Stimulated activated CD4-positive, alpha-beta T cell treated with anti-CD3 and anti-CD28 coated beads, Interleukin-2, amount 100 ng/mL, for 24 hours (primary cell): ENCODE measurements at regions not wholly inside any gene's neighbourhood (a gene's known extent, or its start where the extent isn't known, plus 50 kb on each side); places are given as distances from the start of the nearest gene placed in this dataset.
"Not testable (repeated sequence)": the region's sequence is repeated elsewhere in the genome, so short reads cannot be mapped to it uniquely, and the experiment has no call there.

ENCODE experiments used
- DNase-seq, 2 donors: peaks; one replicate each; pipeline ENCODE4 v3.0.0-alpha.2; 2020

- DNase-seq, result no peak
Observed at GRCh38 chr21:17388226-17388625, 124.6 kb upstream of the CXADR start.

GRCh38 chr21:17389311-17389710, 123.5 kb upstream of the CXADR start:
- DNase-seq, result no peak

GRCh38 chr21:17390569-17390968, 122.3 kb upstream of the CXADR start:
- DNase-seq, result no peak

- DNase-seq, result no peak
Observed at GRCh38 chr21:17391811-17392340, 121.0 kb upstream of the CXADR start.

GRCh38 chr21:17393413-17393812, 119.4 kb upstream of the CXADR start:
- DNase-seq, result no peak

- no peak for DNase-seq
Observed at GRCh38 chr21:17396948-17397347, 115.9 kb upstream of the CXADR start.

- no peak for DNase-seq
Observed at GRCh38 chr21:17397703-17398102, 115.1 kb upstream of the CXADR start.

GRCh38 chr21:17398954-17399353, 113.9 kb upstream of the CXADR start:
- not testable (repeated sequence) for DNase-seq

GRCh38 chr21:17402937-17403336, 109.9 kb upstream of the CXADR start:
- DNase-seq, result no peak

- DNase-seq, result no peak
Observed at GRCh38 chr21:17406202-17406601, 106.6 kb upstream of the CXADR start.

- no peak for DNase-seq
Observed at GRCh38 chr21:17414766-17415165, 98.1 kb upstream of the CXADR start.

- no peak for DNase-seq
Observed at GRCh38 chr21:17416139-17416538, 96.7 kb upstream of the CXADR start.

GRCh38 chr21:17422931-17423330, 89.9 kb upstream of the CXADR start:
- no peak for DNase-seq

- DNase-seq, result no peak
Observed at GRCh38 chr21:17427157-17427556, 85.7 kb upstream of the CXADR start.

- no peak for DNase-seq
Observed at GRCh38 chr21:17427831-17428483, 84.9 kb upstream of the CXADR start.

GRCh38 chr21:17428484-17428869, 84.4 kb upstream of the CXADR start:
- no peak for DNase-seq

GRCh38 chr21:17428980-17429379, 83.9 kb upstream of the CXADR start:
- no peak for DNase-seq

- no peak for DNase-seq
Observed at GRCh38 chr21:17429936-17430335, 82.9 kb upstream of the CXADR start.

GRCh38 chr21:17432732-17433057, 80.1 kb upstream of the CXADR start:
- DNase-seq, result no peak

GRCh38 chr21:17433730-17434129, 79.1 kb upstream of the CXADR start:
- no peak for DNase-seq

GRCh38 chr21:17435565-17436543, 77.0 kb upstream of the CXADR start:
- DNase-seq, result no peak

- DNase-seq, result no peak
Observed at GRCh38 chr21:17436626-17437111, 76.2 kb upstream of the CXADR start.

- DNase-seq, result no peak
Observed at GRCh38 chr21:17438635-17439034, 74.2 kb upstream of the CXADR start.

- no peak for DNase-seq
Observed at GRCh38 chr21:17440969-17441368, 71.9 kb upstream of the CXADR start.
